ENCODE measurements at regions not wholly inside any gene's neighbourhood (a gene's known extent, or its start where the extent isn't known, plus 50 kb on each side); places are given as distances from the start of the nearest gene placed in this dataset.

- no peak overlapping the region for H3K23ac ChIP-seq (ENCODE audit: low read depth, low read length, poor library complexity)
- H3K79me1 ChIP-seq (ENCODE audit: low read depth, low read length), result no peaks in the 10 kb centered on the region
- H3K18ac ChIP-seq (ENCODE audit: low read length), result no peak overlapping the region
- no peak overlapping the region for H2BK5ac ChIP-seq (ENCODE audit: low read length)
- H3K4me3 ChIP-seq (ENCODE audit: low read length in 2 of 2), result no peak overlapping the region
- no peak overlapping the region for H2BK15ac ChIP-seq (ENCODE audit: low read length)
- no peak overlapping the region for H3K9ac ChIP-seq (ENCODE audit: low read depth, low read length, poor library complexity)
- H3K4me2 ChIP-seq (ENCODE audit: insufficient read depth, low read length, poor library complexity, severe bottlenecking), result no peak overlapping the region
- peaks cover 0 to 27% of the 10 kb centered on the region in 2 donors for H3K4me1 ChIP-seq (ENCODE audit: control insufficient read depth in 2 of 2, insufficient read depth in 1 of 2, low read depth in 1 of 2, low read length in 2 of 2)
- no peak for DNase-seq (ENCODE audit: low spot score)
- no CpG with 5 or more reads among the region's 4 CpGs for WGBS, 2 donors (ENCODE audit: extremely low coverage in 2 of 2, insufficient read length in 2 of 2, insufficient replicate concordance in 1 of 2)
- peaks cover 0 to 3% (median 0%) of the 10 kb centered on the region in 3 experiments for H3K27me3 ChIP-seq (ENCODE audit: control insufficient read depth in 3 of 3, insufficient read depth in 3 of 3, low read depth in 1 of 3, low read length in 3 of 3)
- H3K36me3 ChIP-seq (replicated peaks in 1 of 2; ENCODE audit: control insufficient read depth in 2 of 2, insufficient read depth in 2 of 2, low read length in 2 of 2), result no peaks in the 10 kb centered on the region
- H2BK12ac ChIP-seq (ENCODE audit: low read length), result no peak overlapping the region
- no peak overlapping the region for H2AK5ac ChIP-seq (ENCODE audit: low read depth, low read length)
- H4K8ac ChIP-seq (ENCODE audit: low read depth, low read length), result no peak overlapping the region
- H2BK120ac ChIP-seq (ENCODE audit: low read depth, low read length), result no peak overlapping the region
- no peak overlapping the region for H2AFZ ChIP-seq (ENCODE audit: low read length)
- no peak overlapping the region for H3K4ac ChIP-seq (ENCODE audit: low read length)
- no peak overlapping the region for H3K14ac ChIP-seq (ENCODE audit: low read length)
- H3K27ac ChIP-seq (replicated peaks; ENCODE audit: low read length), result no peak overlapping the region
- no peaks in the 10 kb centered on the region for H3K9me3 ChIP-seq (replicated peaks in 1 of 2; ENCODE audit: control insufficient read depth in 2 of 2, insufficient read depth in 1 of 2, low read depth in 1 of 2, low read length in 2 of 2)
- no peak overlapping the region for H4K91ac ChIP-seq (ENCODE audit: low read depth, low read length, poor library complexity)
Measured at GRCh38 chr11:113574171-113574570, 99.0 kb upstream of the DRD2 start.

DNA sequence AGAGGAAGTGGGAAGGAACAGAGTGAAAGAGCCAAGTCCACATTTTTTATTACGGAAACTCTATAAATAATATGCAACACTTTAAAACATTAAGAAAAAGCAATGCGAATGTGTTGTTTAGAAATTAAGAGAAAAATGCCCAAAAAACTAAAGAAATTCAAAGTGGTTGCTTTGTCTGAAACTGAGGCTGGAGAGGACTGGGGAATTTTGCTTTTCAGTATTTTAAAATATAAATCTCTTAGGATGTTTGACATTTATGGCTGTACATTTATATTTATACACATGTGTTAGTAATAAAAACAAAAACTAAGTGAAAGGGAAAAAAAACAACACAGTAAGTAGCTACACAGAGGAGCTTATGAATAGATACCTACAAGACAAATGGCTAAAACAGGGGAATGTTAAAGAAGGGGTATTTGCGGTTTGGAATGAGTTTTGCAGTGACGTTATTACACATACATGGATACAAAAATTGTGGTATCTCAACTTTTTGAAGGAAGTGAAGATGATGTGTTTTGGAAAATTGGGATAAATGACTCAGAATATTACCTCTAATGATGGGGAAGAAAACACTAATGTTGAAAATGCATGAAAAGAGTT, 97.0 kb upstream of the DRD2 start:
- Histone ChIP-seq H2AK5ac (ENCODE audit: low read depth, low read length) (no peak overlapping the region), H3K9me3 (replicated peaks in 1 of 2; ENCODE audit: control insufficient read depth in 2 of 2, insufficient read depth in 1 of 2, low read depth in 1 of 2, low read length in 2 of 2) (no peaks in the 10 kb centered on the region), H3K4me2 (ENCODE audit: insufficient read depth, low read length, poor library complexity, severe bottlenecking) (no peak overlapping the region), H3K23ac (ENCODE audit: low read depth, low read length, poor library complexity) (no peak overlapping the region), H3K18ac (ENCODE audit: low read length) (no peak overlapping the region), H4K8ac (ENCODE audit: low read depth, low read length) (no peak overlapping the region), H2BK12ac (ENCODE audit: low read length) (no peak overlapping the region), H3K4ac (ENCODE audit: low read length) (no peak overlapping the region), H3K9ac (ENCODE audit: low read depth, low read length, poor library complexity) (no peak overlapping the region), H4K91ac (ENCODE audit: low read depth, low read length, poor library complexity) (no peak overlapping the region), H2BK120ac (ENCODE audit: low read depth, low read length) (no peak overlapping the region), H3K14ac (ENCODE audit: low read length) (no peak overlapping the region), H2AFZ (ENCODE audit: low read length) (no peak overlapping the region), H3K36me3 (replicated peaks in 1 of 2; ENCODE audit: control insufficient read depth in 2 of 2, insufficient read depth in 2 of 2, low read length in 2 of 2) (no peaks in the 10 kb centered on the region), H3K4me3 (ENCODE audit: low read length in 2 of 2) (no peak overlapping the region), H2BK5ac (ENCODE audit: low read length) (no peak overlapping the region), H3K27ac (replicated peaks; ENCODE audit: low read length) (no peak overlapping the region), H2BK15ac (ENCODE audit: low read length) (no peak overlapping the region), H3K79me1 (ENCODE audit: low read depth, low read length) (no peaks in the 10 kb centered on the region), H3K27me3 (ENCODE audit: control insufficient read depth in 3 of 3, insufficient read depth in 3 of 3, low read depth in 1 of 3, low read length in 3 of 3) (peaks cover 0 to 3% (median 0%) of the 10 kb centered on the region in 3 experiments), H3K4me1 (ENCODE audit: control insufficient read depth in 2 of 2, insufficient read depth in 1 of 2, low read depth in 1 of 2, low read length in 2 of 2) (peaks cover 0 to 18% of the 10 kb centered on the region in 2 donors)
- no peak for DNase-seq (ENCODE audit: low spot score)
- no CpG with 5 or more reads among the region's 4 CpGs for WGBS, 2 donors (ENCODE audit: extremely low coverage in 2 of 2, insufficient read length in 2 of 2, insufficient replicate concordance in 1 of 2)

DNA sequence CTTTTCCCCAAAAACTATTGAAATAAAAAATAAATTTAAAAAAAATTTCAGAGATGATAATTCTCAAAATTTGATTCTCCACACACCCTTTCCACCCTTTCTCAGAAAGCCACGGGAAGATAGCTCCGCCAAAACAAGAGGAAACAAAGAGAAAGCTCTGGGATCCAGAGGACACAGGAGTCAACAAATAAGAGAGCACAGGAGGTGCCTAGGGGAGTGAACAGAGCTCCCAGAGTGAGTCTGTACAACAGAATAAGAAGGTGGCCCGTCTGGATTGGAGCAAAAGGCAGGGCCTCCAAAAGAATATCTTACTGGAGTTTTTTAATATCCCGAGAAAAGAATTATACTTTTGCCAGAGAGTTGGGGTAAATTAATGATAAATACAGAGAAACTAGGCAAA, 96.3 kb upstream of the DRD2 start:
- no peak overlapping the region for H2BK5ac ChIP-seq (ENCODE audit: low read length)
- H4K91ac ChIP-seq (ENCODE audit: low read depth, low read length, poor library complexity), result no peak overlapping the region
- H3K23ac ChIP-seq (ENCODE audit: low read depth, low read length, poor library complexity), result no peak overlapping the region
- H3K4me1 ChIP-seq (ENCODE audit: control insufficient read depth in 2 of 2, insufficient read depth in 1 of 2, low read depth in 1 of 2, low read length in 2 of 2), result peaks cover 0 to 16% of the 10 kb centered on the region in 2 donors
- H3K4me3 ChIP-seq (ENCODE audit: low read length in 2 of 2), result no peak overlapping the region
- H3K36me3 ChIP-seq (replicated peaks in 1 of 2; ENCODE audit: control insufficient read depth in 2 of 2, insufficient read depth in 2 of 2, low read length in 2 of 2), result no peaks in the 10 kb centered on the region
- H2BK120ac ChIP-seq (ENCODE audit: low read depth, low read length), result no peak overlapping the region
- H3K79me1 ChIP-seq (ENCODE audit: low read depth, low read length), result no peaks in the 10 kb centered on the region
- no peak overlapping the region for H3K9ac ChIP-seq (ENCODE audit: low read depth, low read length, poor library complexity)
- H3K27me3 ChIP-seq (ENCODE audit: control insufficient read depth in 3 of 3, insufficient read depth in 3 of 3, low read depth in 1 of 3, low read length in 3 of 3), result peaks cover 0 to 2% (median 0%) of the 10 kb centered on the region in 3 experiments
- H3K4ac ChIP-seq (ENCODE audit: low read length), result no peak overlapping the region
- H2AFZ ChIP-seq (ENCODE audit: low read length), result no peak overlapping the region
- no peaks in the 10 kb centered on the region for H3K9me3 ChIP-seq (replicated peaks in 1 of 2; ENCODE audit: control insufficient read depth in 2 of 2, insufficient read depth in 1 of 2, low read depth in 1 of 2, low read length in 2 of 2)
- H3K14ac ChIP-seq (ENCODE audit: low read length), result no peak overlapping the region
- H2AK5ac ChIP-seq (ENCODE audit: low read depth, low read length), result no peak overlapping the region
- DNase-seq (ENCODE audit: low spot score), result no peak
- H3K4me2 ChIP-seq (ENCODE audit: insufficient read depth, low read length, poor library complexity, severe bottlenecking), result no peak overlapping the region
- no peak overlapping the region for H2BK12ac ChIP-seq (ENCODE audit: low read length)
- WGBS, 2 donors (ENCODE audit: extremely low coverage in 2 of 2, insufficient read length in 2 of 2, insufficient replicate concordance in 1 of 2), result no CpG with 5 or more reads among the region's 4 CpGs
- H2BK15ac ChIP-seq (ENCODE audit: low read length), result no peak overlapping the region
- no peak overlapping the region for H3K27ac ChIP-seq (replicated peaks; ENCODE audit: low read length)
- H4K8ac ChIP-seq (ENCODE audit: low read depth, low read length), result no peak overlapping the region
- no peak overlapping the region for H3K18ac ChIP-seq (ENCODE audit: low read length)

- Histone ChIP-seq H2BK5ac (ENCODE audit: low read length) (no peak overlapping the region), H3K36me3 (replicated peaks in 1 of 2; ENCODE audit: control insufficient read depth in 2 of 2, insufficient read depth in 2 of 2, low read length in 2 of 2) (no peaks in the 10 kb centered on the region), H3K79me1 (ENCODE audit: low read depth, low read length) (no peaks in the 10 kb centered on the region), H3K23ac (ENCODE audit: low read depth, low read length, poor library complexity) (no peak overlapping the region), H2AK5ac (ENCODE audit: low read depth, low read length) (no peak overlapping the region), H4K91ac (ENCODE audit: low read depth, low read length, poor library complexity) (no peak overlapping the region), H3K4me3 (ENCODE audit: low read length in 2 of 2) (no peak overlapping the region), H3K4me1 (ENCODE audit: control insufficient read depth in 2 of 2, insufficient read depth in 1 of 2, low read depth in 1 of 2, low read length in 2 of 2) (peaks cover 0 to 16% of the 10 kb centered on the region in 2 donors), H3K4ac (ENCODE audit: low read length) (no peak overlapping the region), H2BK15ac (ENCODE audit: low read length) (no peak overlapping the region), H3K27ac (replicated peaks; ENCODE audit: low read length) (no peak overlapping the region), H3K18ac (ENCODE audit: low read length) (no peak overlapping the region), H4K8ac (ENCODE audit: low read depth, low read length) (no peak overlapping the region), H2BK12ac (ENCODE audit: low read length) (no peak overlapping the region), H2BK120ac (ENCODE audit: low read depth, low read length) (no peak overlapping the region), H3K14ac (ENCODE audit: low read length) (no peak overlapping the region), H2AFZ (ENCODE audit: low read length) (no peak overlapping the region), H3K27me3 (ENCODE audit: control insufficient read depth in 3 of 3, insufficient read depth in 3 of 3, low read depth in 1 of 3, low read length in 3 of 3) (no peaks in the 10 kb centered on the region), H3K4me2 (ENCODE audit: insufficient read depth, low read length, poor library complexity, severe bottlenecking) (no peak overlapping the region), H3K9ac (ENCODE audit: low read depth, low read length, poor library complexity) (no peak overlapping the region), H3K9me3 (replicated peaks in 1 of 2; ENCODE audit: control insufficient read depth in 2 of 2, insufficient read depth in 1 of 2, low read depth in 1 of 2, low read length in 2 of 2) (no peaks in the 10 kb centered on the region)
- DNase-seq (ENCODE audit: low spot score), result no peak
Measured at GRCh38 chr11:113570906-113571305, 95.7 kb upstream of the DRD2 start.
